ENCODE measurements at regions not wholly inside any gene's neighbourhood (a gene's known extent, or its start where the extent isn't known, plus 50 kb on each side); places are given as distances from the start of the nearest gene placed in this dataset.

DNA sequence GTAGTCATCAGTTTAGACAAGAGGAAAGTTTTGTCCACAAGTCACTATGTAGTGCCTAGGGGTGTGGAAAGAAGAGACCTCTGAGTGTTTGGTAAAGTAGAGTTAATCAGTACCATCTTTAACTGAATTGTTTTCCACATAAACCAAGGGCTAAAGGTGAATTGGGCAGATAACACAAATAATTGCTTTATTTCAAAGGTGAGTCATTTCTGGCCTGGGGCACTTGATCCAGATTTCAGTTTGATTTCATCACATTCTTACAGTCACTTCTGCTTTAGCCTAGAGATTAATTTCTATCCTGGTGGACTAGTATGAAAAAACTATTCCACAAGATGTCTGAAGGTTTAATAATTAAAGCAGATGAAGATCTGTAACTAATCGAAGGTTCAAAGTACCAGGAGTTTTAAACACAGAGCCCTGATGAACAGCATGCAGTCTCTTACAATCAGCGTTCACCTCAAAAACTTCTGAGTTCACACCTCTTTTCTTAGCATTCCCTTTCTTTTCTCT lies 74.5 kb upstream of the BOD1L1 start:
- TF ChIP-seq, protein P1, sequence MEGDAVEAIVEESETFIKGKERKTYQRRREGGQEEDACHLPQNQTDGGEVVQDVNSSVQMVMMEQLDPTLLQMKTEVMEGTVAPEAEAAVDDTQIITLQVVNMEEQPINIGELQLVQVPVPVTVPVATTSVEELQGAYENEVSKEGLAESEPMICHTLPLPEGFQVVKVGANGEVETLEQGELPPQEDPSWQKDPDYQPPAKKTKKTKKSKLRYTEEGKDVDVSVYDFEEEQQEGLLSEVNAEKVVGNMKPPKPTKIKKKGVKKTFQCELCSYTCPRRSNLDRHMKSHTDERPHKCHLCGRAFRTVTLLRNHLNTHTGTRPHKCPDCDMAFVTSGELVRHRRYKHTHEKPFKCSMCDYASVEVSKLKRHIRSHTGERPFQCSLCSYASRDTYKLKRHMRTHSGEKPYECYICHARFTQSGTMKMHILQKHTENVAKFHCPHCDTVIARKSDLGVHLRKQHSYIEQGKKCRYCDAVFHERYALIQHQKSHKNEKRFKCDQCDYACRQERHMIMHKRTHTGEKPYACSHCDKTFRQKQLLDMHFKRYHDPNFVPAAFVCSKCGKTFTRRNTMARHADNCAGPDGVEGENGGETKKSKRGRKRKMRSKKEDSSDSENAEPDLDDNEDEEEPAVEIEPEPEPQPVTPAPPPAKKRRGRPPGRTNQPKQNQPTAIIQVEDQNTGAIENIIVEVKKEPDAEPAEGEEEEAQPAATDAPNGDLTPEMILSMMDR (IDR thresholded peaks at IDR 0.05) = no peak
- TF ChIP-seq POLR2AphosphoS5 (IDR thresholded peaks at IDR 0.05) = no peak
